ENCODE measurements at regions not wholly inside any gene's neighbourhood (a gene's known extent, or its start where the extent isn't known, plus 50 kb on each side); places are given as distances from the start of the nearest gene placed in this dataset.

DNA sequence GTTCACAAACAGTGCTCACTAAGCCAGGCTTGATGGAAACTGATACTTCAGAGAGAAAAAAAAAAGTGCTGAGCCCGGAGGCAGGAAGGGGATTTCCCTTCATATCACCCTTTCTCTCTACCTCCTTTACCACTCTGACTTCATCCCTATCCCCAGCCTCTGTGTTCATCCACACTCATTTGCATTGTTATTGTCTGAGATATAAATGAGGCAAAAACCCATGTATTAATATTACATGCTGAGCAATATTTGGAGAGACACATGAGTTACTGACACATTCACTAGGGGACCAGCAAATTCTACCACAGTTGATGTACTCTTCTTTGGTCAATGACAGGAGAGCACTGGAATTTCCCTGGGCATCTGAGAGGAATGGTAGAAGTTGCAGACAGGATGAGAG, 175.8 kb downstream of the TNFSF18 start:
- no peaks in the 10 kb centered on the region for H3K27me3 ChIP-seq (replicated peaks; ENCODE audit: control insufficient read depth, insufficient read depth, low read length)
- POLR2A ChIA-PET: no interaction called here
- peaks cover 15% of the 10 kb centered on the region for H3K4me1 ChIP-seq
- intact Hi-C loops (cut with micrococcal nuclease; ENCODE audit: unreplicated experiment): no loop called here
- H3K27ac Mint-ChIP-seq (ENCODE audit: unreplicated experiment): no peak overlapping the region
- H3K4me3 Mint-ChIP-seq (ENCODE audit: unreplicated experiment): no peak overlapping the region
- no peaks in the 10 kb centered on the region for H3K27me3 Mint-ChIP-seq (ENCODE audit: insufficient read depth, unreplicated experiment)
- peaks cover 15% of the 10 kb centered on the region for H3K4me1 Mint-ChIP-seq (ENCODE audit: low read depth, unreplicated experiment)
- H3K9me3 Mint-ChIP-seq (ENCODE audit: unreplicated experiment): no peaks in the 10 kb centered on the region
- BruUV-seq (replicated peaks): no TSS peak
- H3K9me3 ChIP-seq: peaks cover 4% of the 10 kb centered on the region; the same call in 1 of the 2 replicates
- no peak for TF ChIP-seq CTCF (IDR thresholded peaks at IDR 0.05; ENCODE audit: insufficient read depth in 1 of 2, low read depth in 1 of 2, low read length in 1 of 2, severe bottlenecking in 1 of 2, unreplicated experiment in 1 of 2)
- CTCF ChIA-PET: no interaction called here
- H3K36me3 Mint-ChIP-seq (ENCODE audit: insufficient read depth, unreplicated experiment): no peaks in the 10 kb centered on the region
- H3K4me3 ChIP-seq (ENCODE audit: low read depth, low read length): no peak overlapping the region
- DNase-seq: no peak
- no peaks in the 10 kb centered on the region for H3K36me3 ChIP-seq (ENCODE audit: control insufficient read depth, insufficient read depth, low read length)

DNA sequence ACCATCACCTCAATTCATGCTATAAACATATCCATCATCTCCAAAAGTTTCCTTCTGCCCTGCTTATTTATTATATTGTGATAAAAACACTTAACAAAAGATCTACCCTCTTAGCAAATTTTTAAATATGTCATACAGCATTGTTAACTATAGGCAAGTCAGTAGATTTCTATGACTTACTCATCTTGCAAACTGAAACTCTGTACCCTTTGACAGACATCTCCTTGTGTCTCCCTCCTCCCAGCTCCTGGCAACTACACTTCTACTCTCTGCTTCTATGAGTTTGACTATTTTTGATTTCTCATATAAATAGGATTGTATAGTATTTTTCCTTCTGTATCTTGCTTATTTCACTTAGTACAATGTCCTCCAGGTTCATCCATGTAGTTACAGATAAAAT, 174.8 kb downstream of the TNFSF18 start:
- Mint-ChIP-seq H3K4me3 (ENCODE audit: unreplicated experiment) (no peak overlapping the region), H3K4me1 (ENCODE audit: low read depth, unreplicated experiment) (peaks cover 13% of the 10 kb centered on the region), H3K27me3 (ENCODE audit: insufficient read depth, unreplicated experiment) (no peaks in the 10 kb centered on the region), H3K27ac (ENCODE audit: unreplicated experiment) (no peak overlapping the region), H3K36me3 (ENCODE audit: insufficient read depth, unreplicated experiment) (no peaks in the 10 kb centered on the region), H3K9me3 (ENCODE audit: unreplicated experiment) (no peaks in the 10 kb centered on the region)
- no TSS peak for BruUV-seq (replicated peaks)
- no peak overlapping the region for H3K4me3 ChIP-seq (ENCODE audit: low read depth, low read length)
- H3K9me3 ChIP-seq: peaks cover 4% of the 10 kb centered on the region; the same call in 1 of the 2 replicates
- peaks cover 8% of the 10 kb centered on the region for H3K4me1 ChIP-seq
- no peak for DNase-seq
- intact Hi-C loops (cut with micrococcal nuclease; ENCODE audit: unreplicated experiment): no loop called here
- ChIA-PET POLR2A (no interaction called here), CTCF (no interaction called here)
- H3K27me3 ChIP-seq (replicated peaks; ENCODE audit: control insufficient read depth, insufficient read depth, low read length): no peaks in the 10 kb centered on the region
- no peak for TF ChIP-seq CTCF (IDR thresholded peaks at IDR 0.05; ENCODE audit: insufficient read depth in 1 of 2, low read depth in 1 of 2, low read length in 1 of 2, severe bottlenecking in 1 of 2, unreplicated experiment in 1 of 2)
- no peaks in the 10 kb centered on the region for H3K36me3 ChIP-seq (ENCODE audit: control insufficient read depth, insufficient read depth, low read length)

DNA sequence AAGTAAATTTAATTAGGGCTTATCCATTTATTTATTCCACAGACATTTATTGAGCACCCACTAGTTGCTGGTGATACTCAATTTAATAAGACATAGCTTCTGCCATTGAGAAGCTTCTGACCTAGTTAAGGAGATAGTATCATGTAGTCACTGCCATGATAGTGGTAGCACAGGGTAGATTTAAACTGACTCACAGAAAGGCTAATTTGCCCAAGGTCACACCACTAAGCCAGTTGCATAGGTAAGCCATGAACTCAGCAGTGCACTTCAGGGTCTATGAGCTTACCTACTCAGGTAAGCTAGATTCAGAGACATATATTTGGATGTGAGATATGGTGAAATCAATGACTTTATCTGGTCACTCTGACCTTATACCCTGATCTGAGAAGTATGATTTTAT, 168.4 kb downstream of the TNFSF18 start:
- H3K36me3 Mint-ChIP-seq (ENCODE audit: insufficient read depth, unreplicated experiment): no peaks in the 10 kb centered on the region
- peaks cover 20% of the 10 kb centered on the region for H3K4me1 Mint-ChIP-seq (ENCODE audit: low read depth, unreplicated experiment)
- Histone ChIP-seq H3K4me1 (peaks cover 28% of the 10 kb centered on the region), H3K36me3 (ENCODE audit: control insufficient read depth, insufficient read depth, low read length) (no peaks in the 10 kb centered on the region), H3K4me3 (ENCODE audit: low read depth, low read length) (no peak overlapping the region), H3K9me3 (peaks cover 4% of the 10 kb centered on the region; the same call in 1 of the 2 replicates), H3K27me3 (replicated peaks; ENCODE audit: control insufficient read depth, insufficient read depth, low read length) (no peaks in the 10 kb centered on the region)
- no peaks in the 10 kb centered on the region for H3K27me3 Mint-ChIP-seq (ENCODE audit: insufficient read depth, unreplicated experiment)
- BruUV-seq (replicated peaks): no TSS peak
- DNase-seq: no peak
- CTCF ChIA-PET: no interaction called here
- H3K9me3 Mint-ChIP-seq (ENCODE audit: unreplicated experiment): no peaks in the 10 kb centered on the region
- TF ChIP-seq CTCF (IDR thresholded peaks at IDR 0.05; ENCODE audit: insufficient read depth in 1 of 2, low read depth in 1 of 2, low read length in 1 of 2, severe bottlenecking in 1 of 2, unreplicated experiment in 1 of 2): no peak
- intact Hi-C loops (cut with micrococcal nuclease; ENCODE audit: unreplicated experiment): loop anchor here (10.0 kb wide), 1 partner anchor 92 kb away; no protein-coding TSS in a partner anchor
- peak overlapping the region; percentile 44 for H3K27ac Mint-ChIP-seq (ENCODE audit: unreplicated experiment)
- POLR2A ChIA-PET: no interaction called here
- no peak overlapping the region for H3K4me3 Mint-ChIP-seq (ENCODE audit: unreplicated experiment)

Data from Caco-2 (cell line).